Right lobe of liver (tissue), 6 donors: ENCODE measurements at regions not wholly inside any gene's neighbourhood (a gene's known extent, or its start where the extent isn't known, plus 50 kb on each side); places are given as distances from the start of the nearest gene placed in this dataset.

ENCODE experiments used
- ATAC-seq, 4 donors: fragments of 200-7000 bp; cut with Tn5 transposase; one replicate each; pipeline ENCODE4 v1.9.1; 2020; ENCODE audit warnings: mild to moderate bottlenecking in 4 of 4, moderate library complexity in 4 of 4
- DNase-seq, 3 donors: peaks; one replicate each; pipeline ENCODE4 v3.0.0-alpha.2; 2020
- H3K27ac ChIP-seq, 3 donors: fragments of 200-600 bp; one replicate each; pipeline ENCODE4 v1.8.0; 2022
- H3K27me3 ChIP-seq, 2 donors: fragments of 200-600 bp; one replicate each; pipeline ENCODE4 v1.8.0; 2022
- H3K36me3 ChIP-seq, 4 donors: fragments of 200-600 bp; sonication (generic) in 1 of 4; one replicate each; pipeline versions ENCODE4 v1.5.1 to v1.8.0; 2017 to 2022; ENCODE audit warnings: control low read depth in 1 of 4
- H3K4me1 ChIP-seq, 4 donors: fragments of 200-600 bp; sonication (generic) in 1 of 4; one replicate each; pipeline versions ENCODE4 v1.5.1 to v1.8.0; 2017 to 2022; ENCODE audit warnings: control low read depth in 1 of 4
- H3K4me3 ChIP-seq, 3 donors: fragments of 200-600 bp; one replicate each; pipeline ENCODE4 v1.8.0; 2022
- H3K9me3 ChIP-seq, 4 donors: fragments of 200-600 bp; sonication (generic) in 1 of 4; one replicate each; pipeline versions ENCODE4 v1.5.1 to v1.8.0; 2017 to 2022; ENCODE audit warnings: control low read depth in 1 of 4
- POLR2A ChIP-seq: fragments of 450-650 bp; IDR thresholded peaks from one replicate; pipeline ENCODE4 v1.6.1; 2017; ENCODE audit warnings: antibody characterized with exemption, mild to moderate bottlenecking
- WGBS: methylation state at CpG from one replicate; pipeline ENCODE4 v1.1.6; 2018; ENCODE audit warnings: low coverage, low lambda C conversion rate; ENCODE audit not compliant: insufficient coverage; ENCODE audit errors: missing lambda C conversion rate; 5-methylcytosine and 5-hydroxymethylcytosine counted together
- intact Hi-C, 2 donors: fragments of 100-400 bp; cut with DNase I; formaldehyde crosslinking; loops; one replicate each; pipeline versions ENCODE4 v1.11.2 to v1.14.1; 2022
- TF ChIP-seq, protein P1 (sequence below), 4 donors: fragments of 200-600 bp in 3 of 4; fragments of 450-650 bp in 1 of 4; IDR thresholded peaks; one replicate each; pipeline versions ENCODE4 v1.5.1 to v1.8.0; 2016 to 2022; ENCODE audit warnings: antibody characterized with exemption in 4 of 4, mild to moderate bottlenecking in 2 of 4
- donor health status: DM: no; HTN: yes; CAD: no.
- donor health status: DM: no; HTN: no; CAD: no.
- donor health status: DM: no; HTN: no; CAD: no.
- donor health status: DM: no; HTN: yes; CAD: no.
- donor health status: DM: no; HTN: yes; CAD: no.

GRCh38 chr9:89814340-89815040 lies 209.7 kb downstream of the GADD45G start:
- DNase-seq, result no peak
- intact Hi-C loops, result no loop called here
- Histone ChIP-seq H3K4me1 (no peaks in the 10 kb centered on the region), H3K9me3 (no peaks in the 10 kb centered on the region), H3K27me3 (no peaks in the 10 kb centered on the region), H3K27ac (no peak overlapping the region), H3K36me3 (no peaks in the 10 kb centered on the region), H3K4me3 (no peak overlapping the region)
- 30% methylated on average over 6 of the region's 9 CpGs for WGBS
- peak; percentile 47 to 77 (median 56) for ATAC-seq
- TF ChIP-seq, protein P1, sequence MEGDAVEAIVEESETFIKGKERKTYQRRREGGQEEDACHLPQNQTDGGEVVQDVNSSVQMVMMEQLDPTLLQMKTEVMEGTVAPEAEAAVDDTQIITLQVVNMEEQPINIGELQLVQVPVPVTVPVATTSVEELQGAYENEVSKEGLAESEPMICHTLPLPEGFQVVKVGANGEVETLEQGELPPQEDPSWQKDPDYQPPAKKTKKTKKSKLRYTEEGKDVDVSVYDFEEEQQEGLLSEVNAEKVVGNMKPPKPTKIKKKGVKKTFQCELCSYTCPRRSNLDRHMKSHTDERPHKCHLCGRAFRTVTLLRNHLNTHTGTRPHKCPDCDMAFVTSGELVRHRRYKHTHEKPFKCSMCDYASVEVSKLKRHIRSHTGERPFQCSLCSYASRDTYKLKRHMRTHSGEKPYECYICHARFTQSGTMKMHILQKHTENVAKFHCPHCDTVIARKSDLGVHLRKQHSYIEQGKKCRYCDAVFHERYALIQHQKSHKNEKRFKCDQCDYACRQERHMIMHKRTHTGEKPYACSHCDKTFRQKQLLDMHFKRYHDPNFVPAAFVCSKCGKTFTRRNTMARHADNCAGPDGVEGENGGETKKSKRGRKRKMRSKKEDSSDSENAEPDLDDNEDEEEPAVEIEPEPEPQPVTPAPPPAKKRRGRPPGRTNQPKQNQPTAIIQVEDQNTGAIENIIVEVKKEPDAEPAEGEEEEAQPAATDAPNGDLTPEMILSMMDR (IDR thresholded peaks at IDR 0.05), result no peak
- no peak for TF ChIP-seq POLR2A

DNA sequence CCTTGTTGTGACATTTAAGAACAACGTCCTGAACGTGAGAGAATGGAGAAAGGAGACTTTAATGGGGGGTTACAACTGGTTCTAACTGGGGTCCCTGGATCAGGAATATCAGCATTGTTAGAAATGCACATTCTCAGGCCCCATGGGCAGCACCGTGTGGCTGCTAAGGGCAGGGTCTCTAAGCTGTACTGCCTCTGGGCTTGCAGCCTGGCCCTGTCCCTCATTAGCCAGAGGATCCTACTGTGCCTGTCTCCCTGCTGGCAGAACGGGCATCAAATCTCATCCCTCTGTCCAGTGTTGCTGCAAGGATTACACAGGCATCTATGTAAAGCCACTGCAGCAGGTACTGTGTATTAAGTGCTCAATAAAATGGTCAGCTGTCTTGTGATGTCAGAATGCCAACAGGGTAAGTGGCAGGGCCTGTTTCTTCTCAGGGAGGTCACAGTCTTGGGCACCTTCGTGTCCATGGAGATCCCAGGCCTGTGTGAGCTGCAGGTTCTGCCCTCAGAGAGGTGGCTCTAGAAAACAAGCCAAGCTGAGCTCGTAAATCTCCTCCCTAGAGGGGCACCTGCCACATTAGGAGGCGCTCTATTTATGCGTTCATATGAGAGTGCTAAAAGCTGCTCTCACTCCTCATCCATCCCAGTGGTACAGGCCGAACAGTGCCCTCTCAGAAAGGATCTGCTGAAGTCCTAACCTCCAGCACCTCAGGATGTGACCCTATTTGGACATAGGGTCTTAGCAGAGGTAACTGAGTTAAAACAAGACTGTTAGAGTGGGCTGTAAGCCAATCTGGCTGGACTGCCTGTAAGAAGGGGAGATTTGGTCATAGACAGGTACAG lies 210.5 kb downstream of the GADD45G start:
- H3K36me3 ChIP-seq, result no peaks in the 10 kb centered on the region
- H3K9me3 ChIP-seq, result no peaks in the 10 kb centered on the region
- no peak for ATAC-seq
- no peak overlapping the region for H3K27ac ChIP-seq
- WGBS, result 62% methylated on average over 4 of the region's 9 CpGs
- H3K4me1 ChIP-seq, result no peaks in the 10 kb centered on the region
- no peak overlapping the region for H3K4me3 ChIP-seq
- intact Hi-C loops, result no loop called here
- TF ChIP-seq POLR2A, result no peak
- TF ChIP-seq, protein P1 (IDR thresholded peaks at IDR 0.05), result no peak
- no peaks in the 10 kb centered on the region for H3K27me3 ChIP-seq
- no peak for DNase-seq

GRCh38 chr9:89815903-89816573 lies 211.2 kb downstream of the GADD45G start:
- intact Hi-C loops, result no loop called here
- ATAC-seq, result peak in 2 of 4 donors; percentile 31 to 44
- TF ChIP-seq, protein P1 (IDR thresholded peaks at IDR 0.05), result no peak
- no peak for TF ChIP-seq POLR2A
- Histone ChIP-seq H3K4me1 (no peaks in the 10 kb centered on the region), H3K9me3 (no peaks in the 10 kb centered on the region), H3K27me3 (no peaks in the 10 kb centered on the region), H3K36me3 (no peaks in the 10 kb centered on the region), H3K4me3 (no peak overlapping the region), H3K27ac (no peak overlapping the region)
- WGBS, result 50% methylated on average over 1 of the region's 10 CpGs
- no peak for DNase-seq

DNA sequence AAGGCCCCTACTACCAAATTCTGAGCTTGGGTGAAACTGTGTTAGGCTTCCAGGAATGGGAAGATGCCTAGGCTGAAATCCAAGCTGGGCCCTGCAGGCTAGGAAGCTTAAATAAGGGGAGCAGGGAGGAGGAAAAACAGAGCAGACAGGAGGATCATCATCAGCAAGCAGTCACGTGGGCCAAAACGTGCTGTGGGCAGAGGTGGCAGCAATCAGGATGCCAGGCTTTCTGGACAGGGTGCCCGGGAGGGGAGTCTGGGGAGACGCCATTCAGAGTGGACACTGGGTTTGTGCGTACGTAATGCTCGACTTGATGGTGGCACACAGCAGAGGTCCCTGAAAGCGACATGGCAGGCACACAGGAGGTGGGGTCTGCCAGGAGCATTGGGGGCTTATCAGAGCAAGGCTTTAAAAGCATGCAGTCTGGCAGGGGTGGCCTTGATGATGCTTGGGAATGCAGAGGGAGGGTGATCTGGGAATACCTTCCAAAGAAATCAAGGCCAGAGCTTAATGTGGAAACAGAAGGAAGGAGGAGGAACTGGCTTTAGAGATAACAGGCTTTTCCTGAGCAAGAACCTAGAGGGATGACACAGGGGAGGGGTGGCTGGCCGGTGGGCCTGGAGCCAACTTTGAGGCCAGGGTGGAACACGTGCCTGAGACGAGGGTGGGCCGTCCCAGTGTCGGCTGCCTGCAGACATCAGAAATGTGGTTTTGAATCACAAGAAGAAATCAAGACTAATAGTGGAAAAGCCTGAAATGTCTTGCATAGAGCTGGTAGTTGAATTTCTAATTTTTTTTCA lies 212.5 kb downstream of the GADD45G start:
- H3K4me3 ChIP-seq, result no peak overlapping the region
- H3K36me3 ChIP-seq, result no peaks in the 10 kb centered on the region
- H3K9me3 ChIP-seq, result no peaks in the 10 kb centered on the region
- TF ChIP-seq, protein P1 (IDR thresholded peaks at IDR 0.05), result no peak
- no peak for TF ChIP-seq POLR2A
- WGBS, result 74% methylated on average over 11 of the region's 13 CpGs
- ATAC-seq (peak in 3 of 4 donors; percentile 49 to 69 (median 59)), DNase-seq (no peak)
- H3K27me3 ChIP-seq, result no peaks in the 10 kb centered on the region
- intact Hi-C loops, result no loop called here
- no peaks in the 10 kb centered on the region for H3K4me1 ChIP-seq
- no peak overlapping the region for H3K27ac ChIP-seq
